ENCODE measurements at regions not wholly inside any gene's neighbourhood (a gene's known extent, or its start where the extent isn't known, plus 50 kb on each side); places are given as distances from the start of the nearest gene placed in this dataset.
A peak's percentile ranks its signal among the peaks of the same experiment; 100 is the strongest.

GRCh38 chr1:87263785-87264184, 64.9 kb upstream of the LMO4 start:
- Histone ChIP-seq H3K4me3 (no peak overlapping the region), H3K4me1 (ENCODE audit: control insufficient read depth in 5 of 5, insufficient read depth in 5 of 5, low read length in 5 of 5) (peaks cover 0 to 6% (median 0%) of the 10 kb centered on the region in 5 donors), H3K27ac (ENCODE audit: low read depth in 1 of 2, low read length in 1 of 2) (no peak overlapping the region), H3K9ac (ENCODE audit: insufficient read depth in 1 of 2, low read length in 2 of 2) (no peak overlapping the region), H3K27me3 (ENCODE audit: control insufficient read depth in 3 of 3, insufficient read depth in 3 of 3, low read length in 2 of 3) (no peaks in the 10 kb centered on the region), H3K36me3 (ENCODE audit: control insufficient read depth in 4 of 4, insufficient read depth in 4 of 4, low read length in 4 of 4) (no peaks in the 10 kb centered on the region), H3K9me3 (ENCODE audit: control insufficient read depth in 4 of 4, insufficient read depth in 3 of 4, low read length in 3 of 4) (no peaks in the 10 kb centered on the region)
- ATAC-seq (ENCODE audit: insufficient read depth, low FRiP score) (no peak), DNase-seq (no peak)
- TF ChIP-seq, protein P1, sequence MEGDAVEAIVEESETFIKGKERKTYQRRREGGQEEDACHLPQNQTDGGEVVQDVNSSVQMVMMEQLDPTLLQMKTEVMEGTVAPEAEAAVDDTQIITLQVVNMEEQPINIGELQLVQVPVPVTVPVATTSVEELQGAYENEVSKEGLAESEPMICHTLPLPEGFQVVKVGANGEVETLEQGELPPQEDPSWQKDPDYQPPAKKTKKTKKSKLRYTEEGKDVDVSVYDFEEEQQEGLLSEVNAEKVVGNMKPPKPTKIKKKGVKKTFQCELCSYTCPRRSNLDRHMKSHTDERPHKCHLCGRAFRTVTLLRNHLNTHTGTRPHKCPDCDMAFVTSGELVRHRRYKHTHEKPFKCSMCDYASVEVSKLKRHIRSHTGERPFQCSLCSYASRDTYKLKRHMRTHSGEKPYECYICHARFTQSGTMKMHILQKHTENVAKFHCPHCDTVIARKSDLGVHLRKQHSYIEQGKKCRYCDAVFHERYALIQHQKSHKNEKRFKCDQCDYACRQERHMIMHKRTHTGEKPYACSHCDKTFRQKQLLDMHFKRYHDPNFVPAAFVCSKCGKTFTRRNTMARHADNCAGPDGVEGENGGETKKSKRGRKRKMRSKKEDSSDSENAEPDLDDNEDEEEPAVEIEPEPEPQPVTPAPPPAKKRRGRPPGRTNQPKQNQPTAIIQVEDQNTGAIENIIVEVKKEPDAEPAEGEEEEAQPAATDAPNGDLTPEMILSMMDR (IDR thresholded peaks at IDR 0.05; ENCODE audit: control extremely low read depth, extremely low read depth) = no peak

- Histone ChIP-seq H3K4me3 (no peak overlapping the region), H3K27me3 (ENCODE audit: control insufficient read depth in 3 of 3, insufficient read depth in 3 of 3, low read length in 2 of 3) (no peaks in the 10 kb centered on the region), H3K9me3 (ENCODE audit: control insufficient read depth in 4 of 4, insufficient read depth in 3 of 4, low read length in 3 of 4) (no peaks in the 10 kb centered on the region), H3K27ac (ENCODE audit: low read depth in 1 of 2, low read length in 1 of 2) (no peak overlapping the region), H3K36me3 (ENCODE audit: control insufficient read depth in 4 of 4, insufficient read depth in 4 of 4, low read length in 4 of 4) (no peaks in the 10 kb centered on the region), H3K4me1 (ENCODE audit: control insufficient read depth in 5 of 5, insufficient read depth in 5 of 5, low read length in 5 of 5) (peaks cover 0 to 6% (median 0%) of the 10 kb centered on the region in 5 donors), H3K9ac (ENCODE audit: insufficient read depth in 1 of 2, low read length in 2 of 2) (no peak overlapping the region)
- 69 to 75% methylated on average over 3 of the region's 3 CpGs for WGBS, 2 donors
- TF ChIP-seq, protein P1 (IDR thresholded peaks at IDR 0.05; ENCODE audit: control extremely low read depth, extremely low read depth) = no peak
- peak in 2 of 3 donors; percentile 54 to 67 for DNase-seq
- no peak for ATAC-seq (ENCODE audit: insufficient read depth, low FRiP score)
Measured at GRCh38 chr1:87264976-87265375, 63.7 kb upstream of the LMO4 start.

DNA sequence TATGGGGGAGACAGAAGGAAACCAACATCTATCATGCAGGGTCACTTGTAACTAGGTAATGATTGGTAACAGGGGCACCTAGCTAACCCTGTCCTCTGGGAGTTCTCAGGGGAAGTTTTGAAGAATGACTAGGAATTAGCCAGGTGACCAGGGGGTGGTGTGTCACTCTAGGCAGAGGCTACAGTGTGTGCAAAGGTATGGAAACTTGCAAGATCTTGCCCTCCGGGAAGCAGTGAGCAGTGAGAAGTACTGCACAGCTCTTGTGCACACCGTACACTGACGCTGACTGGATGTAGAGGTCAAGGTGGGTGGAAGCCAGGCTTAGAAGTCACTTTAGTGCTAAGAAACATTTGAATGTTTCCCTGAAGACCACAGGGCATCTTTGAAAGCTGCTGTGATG, 62.9 kb upstream of the LMO4 start:
- peaks cover 0 to 6% (median 0%) of the 10 kb centered on the region in 5 donors for H3K4me1 ChIP-seq (ENCODE audit: control insufficient read depth in 5 of 5, insufficient read depth in 5 of 5, low read length in 5 of 5)

GRCh38 chr1:87268111-87268510, 60.6 kb upstream of the LMO4 start:
- ATAC-seq (ENCODE audit: insufficient read depth, low FRiP score) (no peak), DNase-seq (no peak)
- no peaks in the 10 kb centered on the region for H3K27me3 ChIP-seq (ENCODE audit: control insufficient read depth in 3 of 3, insufficient read depth in 3 of 3, low read length in 2 of 3)
- WGBS, 2 donors = 70 to 73% methylated on average over 3 of the region's 3 CpGs
- no peaks in the 10 kb centered on the region for H3K36me3 ChIP-seq (ENCODE audit: control insufficient read depth in 4 of 4, insufficient read depth in 4 of 4, low read length in 4 of 4)
- H3K27ac ChIP-seq (ENCODE audit: low read depth in 1 of 2, low read length in 1 of 2) = no peak overlapping the region
- no peak overlapping the region for H3K9ac ChIP-seq (ENCODE audit: insufficient read depth in 1 of 2, low read length in 2 of 2)
- H3K4me1 ChIP-seq (ENCODE audit: control insufficient read depth in 5 of 5, insufficient read depth in 5 of 5, low read length in 5 of 5) = peaks cover 0 to 6% (median 0%) of the 10 kb centered on the region in 5 donors
- no peaks in the 10 kb centered on the region for H3K9me3 ChIP-seq (ENCODE audit: control insufficient read depth in 4 of 4, insufficient read depth in 3 of 4, low read length in 3 of 4)
- no peak overlapping the region for H3K4me3 ChIP-seq
- TF ChIP-seq, protein P1 (IDR thresholded peaks at IDR 0.05; ENCODE audit: control extremely low read depth, extremely low read depth) = no peak

More for the DNA sequence above, 62.9 kb upstream of the LMO4 start:
- WGBS, 2 donors = 95% methylated on average over 3 of the region's 3 CpGs
- H3K36me3 ChIP-seq (ENCODE audit: control insufficient read depth in 4 of 4, insufficient read depth in 4 of 4, low read length in 4 of 4) = no peaks in the 10 kb centered on the region
- no peak overlapping the region for H3K4me3 ChIP-seq
- no peaks in the 10 kb centered on the region for H3K9me3 ChIP-seq (ENCODE audit: control insufficient read depth in 4 of 4, insufficient read depth in 3 of 4, low read length in 3 of 4)
- TF ChIP-seq, protein P1 (IDR thresholded peaks at IDR 0.05; ENCODE audit: control extremely low read depth, extremely low read depth) = no peak
- no peak overlapping the region for H3K9ac ChIP-seq (ENCODE audit: insufficient read depth in 1 of 2, low read length in 2 of 2)
- H3K27me3 ChIP-seq (ENCODE audit: control insufficient read depth in 3 of 3, insufficient read depth in 3 of 3, low read length in 2 of 3) = no peaks in the 10 kb centered on the region
- ATAC-seq (ENCODE audit: insufficient read depth, low FRiP score) = no peak
- DNase-seq = no peak
- no peak overlapping the region for H3K27ac ChIP-seq (ENCODE audit: low read depth in 1 of 2, low read length in 1 of 2)

Measured in lung (tissue), 11 donors.